OCI-LY3 (cell line): ENCODE measurements at regions not wholly inside any gene's neighbourhood (a gene's known extent, or its start where the extent isn't known, plus 50 kb on each side); places are given as distances from the start of the nearest gene placed in this dataset.

Experiments
- CTCF ChIP-seq: fragments of 200-600, 300-600 bp; sonication (generic); IDR thresholded peaks from 2 replicates; pipeline ENCODE4 v1.5.1; 2014; ENCODE audit warnings: antibody characterized with exemption, low read length, low read depth
- EZH2phosphoT487 ChIP-seq: fragments of 200-600 bp; shearing (Covaris generic); IDR thresholded peaks from 2 replicates; pipeline ENCODE4 v1.6.1; 2018; ENCODE audit warnings: antibody characterized with exemption, mixed run types, low read depth

GRCh38 chr1:208646431-208646830, 402.2 kb upstream of the PLXNA2 start:
- TF ChIP-seq CTCF (no peak), EZH2phosphoT487 (no peak)
